H9 (cell line): ENCODE measurements at regions not wholly inside any gene's neighbourhood (a gene's known extent, or its start where the extent isn't known, plus 50 kb on each side); places are given as distances from the start of the nearest gene placed in this dataset.

Experiments
- DNase-seq: peaks from one replicate; pipeline ENCODE4 v3.0.0-alpha.2; 2017
- H2AFZ ChIP-seq: one replicate; pipeline ENCODE4 v1.6.1; 2013; ENCODE audit warnings: mild to moderate bottlenecking, low read length, control low read depth, moderate library complexity
- H2AK5ac ChIP-seq: 2 replicates; pipeline ENCODE4 v1.6.1; 2013; ENCODE audit warnings: low read length, control low read depth, mixed read lengths; ENCODE audit not compliant: insufficient read length
- H2BK120ac ChIP-seq: one replicate; pipeline ENCODE4 v1.6.1; 2013; ENCODE audit warnings: low read depth, mild to moderate bottlenecking, low read length, control low read depth, inconsistent platforms; ENCODE audit not compliant: poor library complexity, severe bottlenecking
- H2BK12ac ChIP-seq: 2 replicates; pipeline ENCODE4 v1.6.1; 2013; ENCODE audit warnings: low read length, control low read depth, mixed read lengths, low read depth; ENCODE audit not compliant: insufficient read length
- H2BK15ac ChIP-seq: 2 replicates; pipeline ENCODE4 v1.6.1; 2013; ENCODE audit warnings: low read depth, low read length, control low read depth
- H2BK20ac ChIP-seq: one replicate; pipeline ENCODE4 v1.6.1; 2013; ENCODE audit warnings: low read depth, mild to moderate bottlenecking, low read length, control low read depth, inconsistent platforms; ENCODE audit not compliant: poor library complexity, severe bottlenecking
- H2BK5ac ChIP-seq: 2 replicates; pipeline ENCODE4 v1.6.1; 2013; ENCODE audit warnings: low read length, control low read depth, mixed read lengths; ENCODE audit not compliant: insufficient read length
- H3K14ac ChIP-seq: 2 replicates; pipeline ENCODE4 v1.6.1; 2013; ENCODE audit warnings: low read length, control low read depth; ENCODE audit not compliant: insufficient read depth
- H3K18ac ChIP-seq: 2 replicates; pipeline ENCODE4 v1.6.1; 2013; ENCODE audit warnings: low read depth, mild to moderate bottlenecking, mixed read lengths, low read length, control low read depth; ENCODE audit not compliant: insufficient read length
- H3K23ac ChIP-seq: 2 replicates; pipeline ENCODE4 v1.6.1; 2013; ENCODE audit warnings: low read length, control low read depth, mixed read lengths, low read depth; ENCODE audit not compliant: insufficient read length
- H3K23me2 ChIP-seq: 2 replicates; pipeline ENCODE4 v1.6.1; 2013; ENCODE audit warnings: low read depth, mild to moderate bottlenecking, mixed read lengths, low read length, control low read depth; ENCODE audit not compliant: insufficient read length, poor library complexity, severe bottlenecking
- H3K27ac ChIP-seq: 2 replicates; pipeline ENCODE4 v1.5.1; 2013; ENCODE audit warnings: low read length, control low read depth, mixed read lengths, low read depth; ENCODE audit not compliant: insufficient read length
- H3K27me3 ChIP-seq: 2 replicates; pipeline ENCODE4 v1.6.1; 2013; ENCODE audit warnings: low read length, control low read depth, inconsistent platforms; ENCODE audit not compliant: insufficient read depth
- H3K4ac ChIP-seq: 2 replicates; pipeline ENCODE4 v1.6.1; 2013; ENCODE audit warnings: low read depth, mild to moderate bottlenecking, control low read depth, inconsistent platforms, low read length, moderate library complexity
- H3K4me1 ChIP-seq: 2 replicates; pipeline ENCODE4 v1.6.1; 2013; ENCODE audit warnings: low read length, control low read depth, inconsistent platforms; ENCODE audit not compliant: insufficient read depth
- H3K4me2 ChIP-seq: 2 replicates; pipeline ENCODE4 v1.6.1; 2013; ENCODE audit warnings: low read length, control low read depth, mixed read lengths; ENCODE audit not compliant: insufficient read length, insufficient read depth
- H3K56ac ChIP-seq: 2 replicates; pipeline ENCODE4 v1.6.1; 2013; ENCODE audit warnings: low read depth, mild to moderate bottlenecking, mixed read lengths, low read length, control low read depth; ENCODE audit not compliant: insufficient read length
- H3K79me1 ChIP-seq: 2 replicates; pipeline ENCODE4 v1.6.1; 2013; ENCODE audit warnings: low read depth, mild to moderate bottlenecking, moderate library complexity, low read length, control low read depth, inconsistent platforms; ENCODE audit not compliant: insufficient read depth, poor library complexity, severe bottlenecking
- H3K79me2 ChIP-seq: 2 replicates; pipeline ENCODE4 v1.6.1; 2013; ENCODE audit warnings: low read length, control low read depth, inconsistent platforms; ENCODE audit not compliant: insufficient read depth
- H3K9ac ChIP-seq: 2 replicates; pipeline ENCODE4 v1.6.1; 2013; ENCODE audit warnings: low read length, control low read depth, mixed read lengths; ENCODE audit not compliant: insufficient read length; ENCODE audit errors: extremely low read depth
- H3K9me3 ChIP-seq: one replicate; pipeline ENCODE4 v1.6.1; 2013; ENCODE audit warnings: low read depth, low read length, inconsistent platforms; ENCODE audit not compliant: control insufficient read depth
- H3T11ph ChIP-seq: one replicate; pipeline ENCODE4 v1.6.1; 2013; ENCODE audit warnings: mild to moderate bottlenecking, low read length, control low read depth, inconsistent platforms
- H4K20me1 ChIP-seq: one replicate; pipeline ENCODE4 v1.6.1; 2013; ENCODE audit not compliant: control insufficient read depth, insufficient read length, insufficient read depth
- H4K5ac ChIP-seq: 2 replicates; pipeline ENCODE4 v1.6.1; 2013; ENCODE audit warnings: low read depth, mild to moderate bottlenecking, mixed read lengths, low read length, control low read depth; ENCODE audit not compliant: insufficient read length
- H4K8ac ChIP-seq: replicated peaks from 2 replicates; pipeline ENCODE4 v1.6.1; 2013; ENCODE audit warnings: low read length, control low read depth, mixed read lengths, low read depth; ENCODE audit not compliant: insufficient read length
- H4K91ac ChIP-seq: 2 replicates; pipeline ENCODE4 v1.6.1; 2013; ENCODE audit warnings: low read depth, mild to moderate bottlenecking, moderate library complexity, mixed read lengths, low read length, control low read depth; ENCODE audit not compliant: insufficient read length
- H3K27ac Mint-ChIP-seq, 3 experiments: 2 replicates in 2 of 3; 3 replicates in 1 of 3; pipeline ENCODE4 v1.8.0; 2020 to 2021; ENCODE audit warnings: mixed read lengths in 3 of 3, mild to moderate bottlenecking in 1 of 3, moderate library complexity in 1 of 3
- H3K27me3 Mint-ChIP-seq: 2 replicates; pipeline ENCODE4 v1.8.0; 2021; ENCODE audit warnings: low read depth, mild to moderate bottlenecking, moderate library complexity, mixed read lengths
- H3K36me3 Mint-ChIP-seq, 3 experiments: 2 replicates in 2 of 3; 3 replicates in 1 of 3; pipeline ENCODE4 v1.8.0; 2020 to 2021; ENCODE audit warnings: low read depth in 3 of 3, mixed read lengths in 3 of 3; ENCODE audit not compliant: insufficient read depth in 1 of 3
- H3K4me1 Mint-ChIP-seq, 2 experiments: 2 replicates each; pipeline ENCODE4 v1.8.0; 2020; ENCODE audit warnings: mixed read lengths in 2 of 2
- H3K4me3 Mint-ChIP-seq, 2 experiments: 2 replicates in 1 of 2; 3 replicates in 1 of 2; pipeline ENCODE4 v1.8.0; 2020 to 2021; ENCODE audit warnings: mild to moderate bottlenecking in 2 of 2, mixed read lengths in 2 of 2, moderate library complexity in 1 of 2
- H3K9me3 Mint-ChIP-seq, 2 experiments: 2 replicates in 1 of 2; 3 replicates in 1 of 2; pipeline ENCODE4 v1.8.0; 2020; ENCODE audit warnings: mild to moderate bottlenecking in 2 of 2, mixed read lengths in 2 of 2, moderate library complexity in 1 of 2
- WGBS: extraction: QIAGEN DNeasy Blood & Tissue Kit; methylation state at CpG from one replicate; pipeline ENCODE4 v1.1.7; 2013; ENCODE audit warnings: missing lambda C conversion rate, low lambda C conversion rate, mixed read lengths; ENCODE audit not compliant: insufficient read length; ENCODE audit errors: extremely low coverage; 5-methylcytosine and 5-hydroxymethylcytosine counted together
- TF ChIP-seq, protein P1 (sequence below): fragments of 200-600 bp; sonication (generic); conservative IDR thresholded peaks from 3 replicates; pipeline ENCODE4 v1.8.0; 2021; ENCODE audit warnings: antibody characterized with exemption, mild to moderate bottlenecking

- Histone ChIP-seq H2BK20ac (no peak overlapping the region), H3K23me2 (no peaks in the 10 kb centered on the region), H3K4ac (no peak overlapping the region), H3K4me2 (no peak overlapping the region), H2BK12ac (no peak overlapping the region), H2BK120ac (no peak overlapping the region), H3K79me2 (no peaks in the 10 kb centered on the region), H3T11ph (no peak overlapping the region), H3K27me3 (no peaks in the 10 kb centered on the region), H3K79me1 (no peaks in the 10 kb centered on the region), H3K14ac (no peak overlapping the region), H3K9ac (no peak overlapping the region), H3K18ac (no peak overlapping the region), H3K4me1 (peaks cover 4% of the 10 kb centered on the region; the same call in 1 of the 2 replicates), H4K20me1 (no peaks in the 10 kb centered on the region), H3K9me3 (no peaks in the 10 kb centered on the region), H4K91ac (no peak overlapping the region), H2AK5ac (no peak overlapping the region), H4K5ac (no peak overlapping the region), H4K8ac (no peak overlapping the region), H2BK5ac (no peak overlapping the region), H3K27ac (no peak overlapping the region), H3K56ac (no peak overlapping the region), H3K23ac (no peak overlapping the region), H2BK15ac (no peak overlapping the region), H2AFZ (no peak overlapping the region)
- H3K4me1 Mint-ChIP-seq = peaks cover 12 to 13% of the 10 kb centered on the region in 2 experiments
- H3K36me3 Mint-ChIP-seq = no peaks in the 10 kb centered on the region
- no peak overlapping the region for H3K27ac Mint-ChIP-seq
- TF ChIP-seq, protein P1, sequence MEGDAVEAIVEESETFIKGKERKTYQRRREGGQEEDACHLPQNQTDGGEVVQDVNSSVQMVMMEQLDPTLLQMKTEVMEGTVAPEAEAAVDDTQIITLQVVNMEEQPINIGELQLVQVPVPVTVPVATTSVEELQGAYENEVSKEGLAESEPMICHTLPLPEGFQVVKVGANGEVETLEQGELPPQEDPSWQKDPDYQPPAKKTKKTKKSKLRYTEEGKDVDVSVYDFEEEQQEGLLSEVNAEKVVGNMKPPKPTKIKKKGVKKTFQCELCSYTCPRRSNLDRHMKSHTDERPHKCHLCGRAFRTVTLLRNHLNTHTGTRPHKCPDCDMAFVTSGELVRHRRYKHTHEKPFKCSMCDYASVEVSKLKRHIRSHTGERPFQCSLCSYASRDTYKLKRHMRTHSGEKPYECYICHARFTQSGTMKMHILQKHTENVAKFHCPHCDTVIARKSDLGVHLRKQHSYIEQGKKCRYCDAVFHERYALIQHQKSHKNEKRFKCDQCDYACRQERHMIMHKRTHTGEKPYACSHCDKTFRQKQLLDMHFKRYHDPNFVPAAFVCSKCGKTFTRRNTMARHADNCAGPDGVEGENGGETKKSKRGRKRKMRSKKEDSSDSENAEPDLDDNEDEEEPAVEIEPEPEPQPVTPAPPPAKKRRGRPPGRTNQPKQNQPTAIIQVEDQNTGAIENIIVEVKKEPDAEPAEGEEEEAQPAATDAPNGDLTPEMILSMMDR = no peak
- H3K4me3 Mint-ChIP-seq = no peak overlapping the region
- no peak for DNase-seq
- no peaks in the 10 kb centered on the region for H3K27me3 Mint-ChIP-seq
- H3K9me3 Mint-ChIP-seq = no peaks in the 10 kb centered on the region; a peak in 1 of 5 replicates
- WGBS = no CpG with 5 or more reads among the region's 3 CpGs
Observed at GRCh38 chr6:134553936-134554335, 236.0 kb upstream of the SGK1 start.
